Vagina (tissue), 2 donors: ENCODE measurements at regions not wholly inside any gene's neighbourhood (a gene's known extent, or its start where the extent isn't known, plus 50 kb on each side); places are given as distances from the start of the nearest gene placed in this dataset.

Experiments used
- DNase-seq, 2 donors: peaks; one replicate each; pipeline ENCODE4 v3.0.0-alpha.2; 2017; ENCODE audit errors: extremely low spot score in 2 of 2
- H3K27ac ChIP-seq: fragments of 200-600 bp; sonication (generic); one replicate; pipeline ENCODE4 v1.5.1; 2019
- H3K27me3 ChIP-seq: fragments of 200-600 bp; sonication (generic); one replicate; pipeline ENCODE4 v1.5.1; 2019
- H3K36me3 ChIP-seq, 2 donors: fragments of 200-600 bp; sonication (generic); one replicate each; pipeline ENCODE4 v1.5.1; 2017 to 2019
- H3K4me1 ChIP-seq: fragments of 200-600 bp; sonication (generic); one replicate; pipeline ENCODE4 v1.5.1; 2019
- H3K4me3 ChIP-seq, 2 donors: fragments of 200-600 bp; sonication (generic); 1 replicate in 1 of 2; 2 replicates in 1 of 2; pipeline ENCODE4 v1.5.1; 2016 to 2019
- H3K9me3 ChIP-seq: fragments of 200-600 bp; sonication (generic); one replicate; pipeline ENCODE4 v1.5.1; 2019
- CTCF ChIP-seq, 3 experiments: fragments of 450-650 bp in 2 of 3; fragments of 200-600 bp in 1 of 3; sonication (generic) in 1 of 3; IDR thresholded peaks; one replicate each; pipeline ENCODE4 v1.5.1; 2017 to 2019; ENCODE audit warnings: antibody characterized with exemption in 3 of 3, mild to moderate bottlenecking in 2 of 3, moderate library complexity in 2 of 3
- POLR2A ChIP-seq, 2 donors: fragments of 450-650 bp; IDR thresholded peaks; one replicate each; pipeline ENCODE4 v1.6.1; 2017; ENCODE audit warnings: antibody characterized with exemption in 2 of 2, mild to moderate bottlenecking in 2 of 2, moderate library complexity in 2 of 2
- POLR2AphosphoS5 ChIP-seq, 2 donors: sonication (generic); formaldehyde crosslinking; IDR thresholded peaks; one replicate each; pipeline ENCODE4 v1.9.0; 2017; ENCODE audit warnings: antibody characterized with exemption in 2 of 2, mild to moderate bottlenecking in 2 of 2, low read depth in 1 of 2; ENCODE audit not compliant: insufficient read depth in 1 of 2
- intact Hi-C: fragments of 100-400 bp; cut with DNase I; formaldehyde crosslinking; loops from one replicate; pipeline ENCODE4 v1.15.1; 2023

GRCh38 chr1:186564582-186564981 lies 103.7 kb upstream of the PDC start:
- intact Hi-C loops: no loop called here
- H3K9me3 ChIP-seq: no peaks in the 10 kb centered on the region

GRCh38 chr1:186559601-186560116 lies 98.7 kb upstream of the PDC start:
- H3K36me3 ChIP-seq: no peaks in the 10 kb centered on the region
- no peak for TF ChIP-seq POLR2AphosphoS5 (IDR thresholded peaks at IDR 0.05; ENCODE audit: insufficient read depth in 1 of 2, low read depth in 1 of 2)
- TF ChIP-seq POLR2A (IDR thresholded peaks at IDR 0.05): no peak
- no peak for TF ChIP-seq CTCF (IDR thresholded peaks at IDR 0.05)
- no peaks in the 10 kb centered on the region for H3K27me3 ChIP-seq
- no peaks in the 10 kb centered on the region for H3K9me3 ChIP-seq
- intact Hi-C loops: no loop called here
- DNase-seq: no peak
- H3K27ac ChIP-seq: no peak overlapping the region
- H3K4me1 ChIP-seq: no peaks in the 10 kb centered on the region
- no peak overlapping the region for H3K4me3 ChIP-seq

More at GRCh38 chr1:186564582-186564981, 103.7 kb upstream of the PDC start:
- Histone ChIP-seq H3K36me3 (no peaks in the 10 kb centered on the region), H3K27me3 (no peaks in the 10 kb centered on the region), H3K4me3 (no peak overlapping the region), H3K27ac (no peak overlapping the region), H3K4me1 (no peaks in the 10 kb centered on the region)
- TF ChIP-seq CTCF (IDR thresholded peaks at IDR 0.05): no peak
- no peak for TF ChIP-seq POLR2A (IDR thresholded peaks at IDR 0.05)
- no peak for TF ChIP-seq POLR2AphosphoS5 (IDR thresholded peaks at IDR 0.05; ENCODE audit: insufficient read depth in 1 of 2, low read depth in 1 of 2)
- DNase-seq: no peak

- intact Hi-C loops: no loop called here
- Histone ChIP-seq H3K4me1 (no peaks in the 10 kb centered on the region), H3K4me3 (no peak overlapping the region), H3K27ac (no peak overlapping the region), H3K36me3 (no peaks in the 10 kb centered on the region), H3K27me3 (no peaks in the 10 kb centered on the region), H3K9me3 (no peaks in the 10 kb centered on the region)
- no peak for TF ChIP-seq POLR2A (IDR thresholded peaks at IDR 0.05)
- no peak for TF ChIP-seq CTCF (IDR thresholded peaks at IDR 0.05)
- TF ChIP-seq POLR2AphosphoS5 (IDR thresholded peaks at IDR 0.05; ENCODE audit: insufficient read depth in 1 of 2, low read depth in 1 of 2): no peak
- no peak for DNase-seq
These were observed 96.3 kb upstream of the PDC start for GRCh38 chr1:186557147-186557777.

- Histone ChIP-seq H3K36me3 (no peaks in the 10 kb centered on the region), H3K27ac (no peak overlapping the region), H3K27me3 (no peaks in the 10 kb centered on the region), H3K9me3 (no peaks in the 10 kb centered on the region), H3K4me3 (no peak overlapping the region), H3K4me1 (no peaks in the 10 kb centered on the region)
- DNase-seq: no peak
- intact Hi-C loops: no loop called here
- no peak for TF ChIP-seq POLR2A (IDR thresholded peaks at IDR 0.05)
- TF ChIP-seq CTCF (IDR thresholded peaks at IDR 0.05): no peak
- no peak for TF ChIP-seq POLR2AphosphoS5 (IDR thresholded peaks at IDR 0.05; ENCODE audit: insufficient read depth in 1 of 2, low read depth in 1 of 2)
These were observed 89.9 kb upstream of the PDC start for GRCh38 chr1:186550832-186551231.

- no peak for DNase-seq
- H3K36me3 ChIP-seq: no peaks in the 10 kb centered on the region
- H3K27ac ChIP-seq: no peak overlapping the region
- no peak overlapping the region for H3K4me3 ChIP-seq
- H3K9me3 ChIP-seq: peaks cover 8% of the 10 kb centered on the region
- no peaks in the 10 kb centered on the region for H3K27me3 ChIP-seq
- intact Hi-C loops: no loop called here
- TF ChIP-seq POLR2A (IDR thresholded peaks at IDR 0.05) (no peak), POLR2AphosphoS5 (IDR thresholded peaks at IDR 0.05; ENCODE audit: insufficient read depth in 1 of 2, low read depth in 1 of 2) (no peak), CTCF (IDR thresholded peaks at IDR 0.05) (no peak)
- peaks cover 9% of the 10 kb centered on the region for H3K4me1 ChIP-seq
These were observed 80.1 kb upstream of the PDC start for GRCh38 chr1:186541003-186541402.
